ENCODE measurements at regions not wholly inside any gene's neighbourhood (a gene's known extent, or its start where the extent isn't known, plus 50 kb on each side); places are given as distances from the start of the nearest gene placed in this dataset.

DNA sequence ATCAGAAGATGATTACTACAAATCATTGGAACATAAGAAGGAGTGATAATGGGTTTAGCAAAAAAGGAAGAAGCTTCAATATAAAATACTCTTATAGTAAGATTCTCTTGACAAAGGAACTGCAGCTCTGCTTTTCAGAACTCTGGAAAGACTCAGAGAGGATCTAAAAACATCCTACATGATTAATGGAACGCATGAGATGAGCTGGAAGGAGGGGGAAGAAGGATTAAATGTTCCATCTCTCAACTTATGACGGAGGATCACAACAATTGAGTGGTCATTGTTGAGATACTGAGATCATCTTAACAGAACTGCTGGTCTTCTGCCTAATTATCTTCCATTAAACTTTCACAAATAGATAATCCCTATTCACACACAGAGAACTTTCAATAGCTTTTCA, 267.5 kb upstream of the SLC8A1 start:
- TF ChIP-seq, protein P1, sequence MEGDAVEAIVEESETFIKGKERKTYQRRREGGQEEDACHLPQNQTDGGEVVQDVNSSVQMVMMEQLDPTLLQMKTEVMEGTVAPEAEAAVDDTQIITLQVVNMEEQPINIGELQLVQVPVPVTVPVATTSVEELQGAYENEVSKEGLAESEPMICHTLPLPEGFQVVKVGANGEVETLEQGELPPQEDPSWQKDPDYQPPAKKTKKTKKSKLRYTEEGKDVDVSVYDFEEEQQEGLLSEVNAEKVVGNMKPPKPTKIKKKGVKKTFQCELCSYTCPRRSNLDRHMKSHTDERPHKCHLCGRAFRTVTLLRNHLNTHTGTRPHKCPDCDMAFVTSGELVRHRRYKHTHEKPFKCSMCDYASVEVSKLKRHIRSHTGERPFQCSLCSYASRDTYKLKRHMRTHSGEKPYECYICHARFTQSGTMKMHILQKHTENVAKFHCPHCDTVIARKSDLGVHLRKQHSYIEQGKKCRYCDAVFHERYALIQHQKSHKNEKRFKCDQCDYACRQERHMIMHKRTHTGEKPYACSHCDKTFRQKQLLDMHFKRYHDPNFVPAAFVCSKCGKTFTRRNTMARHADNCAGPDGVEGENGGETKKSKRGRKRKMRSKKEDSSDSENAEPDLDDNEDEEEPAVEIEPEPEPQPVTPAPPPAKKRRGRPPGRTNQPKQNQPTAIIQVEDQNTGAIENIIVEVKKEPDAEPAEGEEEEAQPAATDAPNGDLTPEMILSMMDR (IDR thresholded peaks at IDR 0.05): no peak
- TF ChIP-seq POLR2A (IDR thresholded peaks at IDR 0.05) (no peak), POLR2AphosphoS5 (IDR thresholded peaks at IDR 0.05) (peak; percentile 31 to 75 (median 62))

Measured in sigmoid colon (tissue), 4 donors.